GM06990 (cell line): ENCODE measurements at regions not wholly inside any gene's neighbourhood (a gene's known extent, or its start where the extent isn't known, plus 50 kb on each side); places are given as distances from the start of the nearest gene placed in this dataset.

Experiments used
- DNase-seq: peaks from one replicate; pipeline ENCODE4 v3.0.0-alpha.2; 2011; ENCODE audit not compliant: insufficient read length; ENCODE audit errors: extremely low read depth
- H3K27me3 ChIP-seq: replicated peaks from 2 replicates; pipeline ENCODE4 v1.6.0; 2011; ENCODE audit warnings: low read length; ENCODE audit not compliant: control insufficient read depth, insufficient read depth
- H3K36me3 ChIP-seq: 2 replicates; pipeline ENCODE4 v1.5.1; 2011; ENCODE audit warnings: low read length; ENCODE audit not compliant: control insufficient read depth, insufficient read depth
- H3K4me3 ChIP-seq: replicated peaks from 2 replicates; pipeline ENCODE4 v1.5.1; 2011; ENCODE audit warnings: low read depth, mild to moderate bottlenecking, control low read depth, low read length
- TF ChIP-seq, protein P1 (sequence below): IDR thresholded peaks from 2 replicates; pipeline ENCODE4 v1.5.1; 2011; ENCODE audit warnings: low read length, control low read depth, mild to moderate bottlenecking, inconsistent platforms; ENCODE audit not compliant: insufficient read depth, poor library complexity, severe bottlenecking

DNA sequence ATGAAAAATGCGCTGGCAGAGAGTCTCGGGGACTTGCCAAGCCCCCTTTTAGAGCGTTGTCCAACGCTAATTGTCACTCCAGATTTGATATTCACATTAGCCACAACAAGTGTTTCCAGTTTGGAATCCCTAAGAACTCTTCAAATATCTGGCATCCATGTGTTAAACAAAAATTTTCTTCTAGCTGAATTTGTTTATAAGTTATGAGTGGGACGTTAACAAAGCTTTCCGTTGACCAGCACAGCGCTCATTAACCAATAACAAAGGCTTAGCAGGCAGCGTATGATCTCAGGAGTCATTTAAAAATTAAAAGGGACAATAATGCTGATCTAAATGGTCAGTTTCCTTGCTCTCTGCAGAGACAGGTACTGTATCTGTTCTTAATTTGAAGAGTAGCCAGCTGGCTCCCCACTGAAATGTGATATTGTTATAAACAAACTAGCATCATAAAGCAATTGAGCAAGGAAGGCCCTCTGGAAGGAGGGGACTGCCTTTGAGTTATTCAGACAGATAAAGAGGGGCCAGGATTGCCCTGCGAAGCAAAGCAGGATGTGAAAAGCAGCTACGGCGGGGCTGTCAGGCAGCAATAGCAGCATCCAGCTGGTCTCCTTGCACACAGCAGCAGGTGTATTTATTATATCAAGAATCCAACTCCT lies 337.2 kb upstream of the SALL3 start:
- H3K4me3 ChIP-seq, result no peak overlapping the region
- no peak for DNase-seq
- TF ChIP-seq, protein P1, sequence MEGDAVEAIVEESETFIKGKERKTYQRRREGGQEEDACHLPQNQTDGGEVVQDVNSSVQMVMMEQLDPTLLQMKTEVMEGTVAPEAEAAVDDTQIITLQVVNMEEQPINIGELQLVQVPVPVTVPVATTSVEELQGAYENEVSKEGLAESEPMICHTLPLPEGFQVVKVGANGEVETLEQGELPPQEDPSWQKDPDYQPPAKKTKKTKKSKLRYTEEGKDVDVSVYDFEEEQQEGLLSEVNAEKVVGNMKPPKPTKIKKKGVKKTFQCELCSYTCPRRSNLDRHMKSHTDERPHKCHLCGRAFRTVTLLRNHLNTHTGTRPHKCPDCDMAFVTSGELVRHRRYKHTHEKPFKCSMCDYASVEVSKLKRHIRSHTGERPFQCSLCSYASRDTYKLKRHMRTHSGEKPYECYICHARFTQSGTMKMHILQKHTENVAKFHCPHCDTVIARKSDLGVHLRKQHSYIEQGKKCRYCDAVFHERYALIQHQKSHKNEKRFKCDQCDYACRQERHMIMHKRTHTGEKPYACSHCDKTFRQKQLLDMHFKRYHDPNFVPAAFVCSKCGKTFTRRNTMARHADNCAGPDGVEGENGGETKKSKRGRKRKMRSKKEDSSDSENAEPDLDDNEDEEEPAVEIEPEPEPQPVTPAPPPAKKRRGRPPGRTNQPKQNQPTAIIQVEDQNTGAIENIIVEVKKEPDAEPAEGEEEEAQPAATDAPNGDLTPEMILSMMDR, result no peak
- no peaks in the 10 kb centered on the region for H3K36me3 ChIP-seq
- no peaks in the 10 kb centered on the region for H3K27me3 ChIP-seq

DNA sequence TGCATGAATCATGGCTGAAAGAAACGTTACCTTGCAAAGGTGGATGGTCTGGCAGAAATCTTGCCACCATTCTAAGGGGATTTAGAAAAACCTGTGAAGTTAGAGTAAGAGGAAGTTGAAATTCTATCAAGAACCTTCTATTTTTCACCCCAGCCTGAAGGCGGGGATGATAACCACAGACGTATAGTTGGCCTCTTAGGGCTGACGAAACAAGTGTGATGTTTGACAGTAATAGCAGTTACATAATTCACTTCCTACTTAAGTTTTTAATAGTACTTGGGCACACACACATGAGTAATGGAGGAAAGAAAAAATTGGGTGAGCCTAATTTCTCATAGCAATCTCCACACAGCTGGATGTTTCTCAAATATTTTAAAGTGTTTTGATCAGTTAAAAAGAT lies 336.6 kb upstream of the SALL3 start:
- no peaks in the 10 kb centered on the region for H3K36me3 ChIP-seq
- DNase-seq, result no peak
- no peak overlapping the region for H3K4me3 ChIP-seq
- H3K27me3 ChIP-seq, result no peaks in the 10 kb centered on the region
- TF ChIP-seq, protein P1, result no peak

GRCh38 chr18:78643981-78644380 lies 335.6 kb upstream of the SALL3 start:
- Histone ChIP-seq H3K36me3 (no peaks in the 10 kb centered on the region), H3K4me3 (no peak overlapping the region), H3K27me3 (no peaks in the 10 kb centered on the region)
- TF ChIP-seq, protein P1, result no peak
- DNase-seq, result no peak

DNA sequence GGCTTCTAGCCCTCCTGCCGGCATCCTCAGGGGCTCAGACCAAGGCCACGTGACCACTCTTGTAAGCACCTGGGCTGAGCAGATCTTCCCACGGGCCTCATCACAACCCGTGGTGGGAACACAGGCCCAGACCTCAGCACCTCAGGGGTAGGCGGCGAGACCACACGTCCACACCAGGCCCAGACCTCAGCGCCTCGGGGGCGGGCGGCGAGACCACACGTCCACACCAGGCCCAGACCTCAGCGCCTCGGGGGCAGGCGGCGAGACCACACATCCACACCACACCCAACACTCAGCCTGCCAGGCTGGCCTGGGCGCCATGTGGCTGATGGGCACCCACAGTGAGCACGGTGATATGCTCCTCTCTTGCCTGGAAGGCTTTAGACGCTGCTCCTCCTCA lies 334.4 kb upstream of the SALL3 start:
- H3K36me3 ChIP-seq, result no peaks in the 10 kb centered on the region
- TF ChIP-seq, protein P1, result no peak
- DNase-seq, result no peak
- no peak overlapping the region for H3K4me3 ChIP-seq
- H3K27me3 ChIP-seq, result no peaks in the 10 kb centered on the region

GRCh38 chr18:78647018-78647417 lies 332.6 kb upstream of the SALL3 start:
- H3K4me3 ChIP-seq, result no peak overlapping the region
- no peaks in the 10 kb centered on the region for H3K27me3 ChIP-seq
- no peak for DNase-seq
- no peaks in the 10 kb centered on the region for H3K36me3 ChIP-seq
- TF ChIP-seq, protein P1, result no peak

DNA sequence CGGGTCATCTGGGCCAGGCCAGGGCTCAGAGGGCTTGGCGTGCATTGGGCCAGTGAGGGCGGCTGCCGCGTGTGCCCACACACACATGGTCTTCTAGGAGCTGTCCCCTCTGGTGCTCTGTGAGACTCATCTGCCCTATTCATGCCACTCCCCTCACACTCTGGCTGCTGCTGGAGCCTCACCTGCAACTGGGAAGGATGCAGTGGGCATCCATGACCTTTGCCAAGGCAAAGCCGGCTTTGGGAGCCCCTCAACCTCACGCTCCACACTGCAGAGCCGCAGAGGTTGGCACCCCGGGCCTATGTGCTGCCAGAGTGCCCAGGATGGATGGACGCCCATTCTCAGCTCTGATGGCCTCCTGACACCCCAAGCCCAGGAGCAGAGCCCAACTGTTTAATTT lies 330.2 kb upstream of the SALL3 start:
- no peak for DNase-seq
- TF ChIP-seq, protein P1, result no peak

More for the DNA sequence above, 330.2 kb upstream of the SALL3 start:
- Histone ChIP-seq H3K4me3 (no peak overlapping the region), H3K27me3 (no peaks in the 10 kb centered on the region), H3K36me3 (no peaks in the 10 kb centered on the region)
